Right lobe of liver (tissue), 4 donors: ENCODE measurements at regions not wholly inside any gene's neighbourhood (a gene's known extent, or its start where the extent isn't known, plus 50 kb on each side); places are given as distances from the start of the nearest gene placed in this dataset.

Source experiments
- CTCF ChIP-seq, 4 donors: fragments of 200-600 bp in 3 of 4; fragments of 450-650 bp in 1 of 4; IDR thresholded peaks; one replicate each; pipeline versions ENCODE4 v1.5.1 to v1.8.0; 2016 to 2022; ENCODE audit warnings: antibody characterized with exemption in 4 of 4, mild to moderate bottlenecking in 2 of 4
- POLR2A ChIP-seq: fragments of 450-650 bp; IDR thresholded peaks from one replicate; pipeline ENCODE4 v1.6.1; 2017; ENCODE audit warnings: antibody characterized with exemption, mild to moderate bottlenecking
- donor health status: DM: no; HTN: no; CAD: no.
- donor health status: DM: no; HTN: no; CAD: no.
- donor health status: DM: no; HTN: yes; CAD: no.

GRCh38 chr2:236748385-236748784, 178.8 kb downstream of the ACKR3 start:
- no peak for TF ChIP-seq CTCF (IDR thresholded peaks at IDR 0.05)
- no peak for TF ChIP-seq POLR2A
